ENCODE measurements at regions not wholly inside any gene's neighbourhood (a gene's known extent, or its start where the extent isn't known, plus 50 kb on each side); places are given as distances from the start of the nearest gene placed in this dataset.

DNA sequence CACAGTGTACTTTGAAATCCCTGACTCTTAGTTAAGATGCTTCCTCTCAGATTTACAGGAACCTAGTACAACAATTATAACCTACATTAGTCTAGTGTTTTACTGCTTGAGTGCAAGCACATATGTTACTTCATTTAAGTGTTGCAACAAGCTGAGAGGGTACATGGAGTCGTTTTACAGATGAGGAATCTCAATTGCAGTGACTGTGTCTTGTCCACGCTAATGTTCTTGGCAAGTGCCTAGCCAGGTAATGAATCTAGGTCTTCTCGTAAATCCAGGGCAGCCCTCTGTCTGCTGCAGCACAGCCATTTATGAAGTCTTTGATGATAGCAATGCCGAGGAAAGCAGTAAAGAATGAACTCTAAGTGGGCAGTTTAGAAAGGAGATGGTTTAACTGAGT, 384.4 kb upstream of the ARPP21 start:
- H3K27me3 ChIP-seq (replicated peaks in 1 of 4; ENCODE audit: control extremely low read depth in 1 of 4, control insufficient read depth in 3 of 4, insufficient read depth in 4 of 4, low read length in 3 of 4) = no peaks in the 10 kb centered on the region
- no peaks in the 10 kb centered on the region for H3K4me1 Mint-ChIP-seq
- H3K27ac Mint-ChIP-seq = no peak overlapping the region
- H2AFZ ChIP-seq (ENCODE audit: insufficient read depth, low read depth, low read length, poor library complexity, severe bottlenecking) = no peak overlapping the region
- peaks cover 0 to 1% (median 1%) of the 10 kb centered on the region in 3 donors for H3K9me3 ChIP-seq (ENCODE audit: control extremely low read depth in 1 of 3, control insufficient read depth in 2 of 3, insufficient read depth in 1 of 3, low read length in 2 of 3)
- H3K27ac ChIP-seq (ENCODE audit: low read length in 2 of 2) = no peak overlapping the region
- H3K4me2 ChIP-seq (replicated peaks; ENCODE audit: low read depth, low read length, poor library complexity, severe bottlenecking) = no peak overlapping the region
- H3K27me3 Mint-ChIP-seq = no peaks in the 10 kb centered on the region
- peaks cover 3% of the 10 kb centered on the region for H3K9me3 Mint-ChIP-seq (ENCODE audit: insufficient read depth)
- ATAC-seq (ENCODE audit: low read depth) = no peak
- no peak overlapping the region for H3K4me3 Mint-ChIP-seq
- H3K9ac ChIP-seq (ENCODE audit: low read length) = no peak overlapping the region
- no peak overlapping the region for H3K4me3 ChIP-seq (ENCODE audit: control extremely low read depth in 1 of 5, extremely low read depth in 1 of 5, insufficient read depth in 1 of 5, low read depth in 2 of 5, low read length in 4 of 5)
- 72% methylated on average over 2 of the region's 4 CpGs for WGBS (ENCODE audit: insufficient coverage)
- DNase-seq = no peak
- no peak for TF ChIP-seq EZH2 (IDR thresholded peaks at IDR 0.05; ENCODE audit: borderline replicate concordance, insufficient read depth, low read depth, low read length, poor library complexity, severe bottlenecking)
- TF ChIP-seq, protein P1, sequence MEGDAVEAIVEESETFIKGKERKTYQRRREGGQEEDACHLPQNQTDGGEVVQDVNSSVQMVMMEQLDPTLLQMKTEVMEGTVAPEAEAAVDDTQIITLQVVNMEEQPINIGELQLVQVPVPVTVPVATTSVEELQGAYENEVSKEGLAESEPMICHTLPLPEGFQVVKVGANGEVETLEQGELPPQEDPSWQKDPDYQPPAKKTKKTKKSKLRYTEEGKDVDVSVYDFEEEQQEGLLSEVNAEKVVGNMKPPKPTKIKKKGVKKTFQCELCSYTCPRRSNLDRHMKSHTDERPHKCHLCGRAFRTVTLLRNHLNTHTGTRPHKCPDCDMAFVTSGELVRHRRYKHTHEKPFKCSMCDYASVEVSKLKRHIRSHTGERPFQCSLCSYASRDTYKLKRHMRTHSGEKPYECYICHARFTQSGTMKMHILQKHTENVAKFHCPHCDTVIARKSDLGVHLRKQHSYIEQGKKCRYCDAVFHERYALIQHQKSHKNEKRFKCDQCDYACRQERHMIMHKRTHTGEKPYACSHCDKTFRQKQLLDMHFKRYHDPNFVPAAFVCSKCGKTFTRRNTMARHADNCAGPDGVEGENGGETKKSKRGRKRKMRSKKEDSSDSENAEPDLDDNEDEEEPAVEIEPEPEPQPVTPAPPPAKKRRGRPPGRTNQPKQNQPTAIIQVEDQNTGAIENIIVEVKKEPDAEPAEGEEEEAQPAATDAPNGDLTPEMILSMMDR (IDR thresholded peaks at IDR 0.05) = no peak
- H3K79me2 ChIP-seq (ENCODE audit: control insufficient read depth, insufficient read depth, low read length) = no peaks in the 10 kb centered on the region
- no peaks in the 10 kb centered on the region for H4K20me1 ChIP-seq (ENCODE audit: control insufficient read depth, insufficient read depth, low read length, poor library complexity, severe bottlenecking)
- intact Hi-C loops (cut with micrococcal nuclease) = no loop called here
- H3K36me3 ChIP-seq (replicated peaks in 1 of 2; ENCODE audit: control extremely low read depth in 1 of 2, control insufficient read depth in 1 of 2, extremely low read depth in 1 of 2, insufficient read depth in 2 of 2, low read length in 1 of 2) = no peaks in the 10 kb centered on the region
- ChIA-PET CTCF (no interaction called here), POLR2A (no interaction called here)
- no peaks in the 10 kb centered on the region for H3K4me1 ChIP-seq (ENCODE audit: control insufficient read depth in 2 of 2, insufficient read depth in 2 of 2, low read length in 2 of 2)

DNA sequence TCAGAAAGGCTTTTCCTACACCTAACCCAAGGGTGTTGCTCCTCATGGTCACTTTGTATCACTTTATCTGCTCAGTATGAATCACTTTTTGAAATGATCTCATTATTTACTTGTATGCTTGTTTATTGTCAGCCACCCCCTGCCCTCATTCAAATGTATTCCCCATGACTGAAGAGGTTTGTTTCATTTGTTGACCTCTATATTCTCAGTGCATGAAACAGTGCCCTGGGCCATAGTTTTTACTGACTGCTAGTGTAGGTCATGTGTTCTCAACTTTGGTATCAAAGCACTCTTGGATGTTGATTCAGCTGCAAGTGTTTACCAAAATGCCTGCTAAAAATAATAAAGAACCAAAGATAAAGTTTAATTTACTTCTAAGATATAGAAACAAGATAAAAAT, 381.7 kb upstream of the ARPP21 start:
- intact Hi-C loops (cut with micrococcal nuclease) = no loop called here
- ChIA-PET POLR2A (no interaction called here), CTCF (no interaction called here)
- no peaks in the 10 kb centered on the region for H3K4me1 ChIP-seq (ENCODE audit: control insufficient read depth in 2 of 2, insufficient read depth in 2 of 2, low read length in 2 of 2)
- Mint-ChIP-seq H3K27ac (no peak overlapping the region), H3K4me1 (no peaks in the 10 kb centered on the region), H3K27me3 (no peaks in the 10 kb centered on the region), H3K9me3 (ENCODE audit: insufficient read depth) (peaks cover 3% of the 10 kb centered on the region), H3K4me3 (no peak overlapping the region)
- H3K79me2 ChIP-seq (ENCODE audit: control insufficient read depth, insufficient read depth, low read length) = no peaks in the 10 kb centered on the region
- H4K20me1 ChIP-seq (ENCODE audit: control insufficient read depth, insufficient read depth, low read length, poor library complexity, severe bottlenecking) = no peaks in the 10 kb centered on the region
- DNase-seq (no peak), ATAC-seq (ENCODE audit: low read depth) (no peak)
- no peak overlapping the region for H3K4me3 ChIP-seq (ENCODE audit: control extremely low read depth in 1 of 5, extremely low read depth in 1 of 5, insufficient read depth in 1 of 5, low read depth in 2 of 5, low read length in 4 of 5)
- no peaks in the 10 kb centered on the region for H3K27me3 ChIP-seq (replicated peaks in 1 of 4; ENCODE audit: control extremely low read depth in 1 of 4, control insufficient read depth in 3 of 4, insufficient read depth in 4 of 4, low read length in 3 of 4)
- H3K9ac ChIP-seq (ENCODE audit: low read length) = no peak overlapping the region
- no peak overlapping the region for H2AFZ ChIP-seq (ENCODE audit: insufficient read depth, low read depth, low read length, poor library complexity, severe bottlenecking)
- H3K27ac ChIP-seq (ENCODE audit: low read length in 2 of 2) = no peak overlapping the region
- no peaks in the 10 kb centered on the region for H3K36me3 ChIP-seq (replicated peaks in 1 of 2; ENCODE audit: control extremely low read depth in 1 of 2, control insufficient read depth in 1 of 2, extremely low read depth in 1 of 2, insufficient read depth in 2 of 2, low read length in 1 of 2)
- no peak overlapping the region for H3K4me2 ChIP-seq (replicated peaks; ENCODE audit: low read depth, low read length, poor library complexity, severe bottlenecking)
- no peak for TF ChIP-seq EZH2 (IDR thresholded peaks at IDR 0.05; ENCODE audit: borderline replicate concordance, insufficient read depth, low read depth, low read length, poor library complexity, severe bottlenecking)
- TF ChIP-seq, protein P1 (IDR thresholded peaks at IDR 0.05) = no peak
- H3K9me3 ChIP-seq (ENCODE audit: control extremely low read depth in 1 of 3, control insufficient read depth in 2 of 3, insufficient read depth in 1 of 3, low read length in 2 of 3) = peaks cover 0 to 4% (median 1%) of the 10 kb centered on the region in 3 donors
